ENCODE measurements at regions not wholly inside any gene's neighbourhood (a gene's known extent, or its start where the extent isn't known, plus 50 kb on each side); places are given as distances from the start of the nearest gene placed in this dataset.

GRCh38 chr7:19851504-19851903, 78.1 kb upstream of the TMEM196 start:
- TF ChIP-seq CTCF (conservative IDR thresholded peaks at IDR 0.05; ENCODE audit: low read depth, low read length), result no peak
- no peak for TF ChIP-seq EZH2 (IDR thresholded peaks at IDR 0.05; ENCODE audit: borderline replicate concordance, low read depth, low read length, poor library complexity, severe bottlenecking)
